Adrenal gland (tissue), 9 donors: ENCODE measurements at regions not wholly inside any gene's neighbourhood (a gene's known extent, or its start where the extent isn't known, plus 50 kb on each side); places are given as distances from the start of the nearest gene placed in this dataset.

ENCODE experiments used
- DNase-seq, 7 donors: peaks; one replicate each; pipeline ENCODE4 v3.0.0-alpha.2; 2019 to 2020
- H3K27ac ChIP-seq, 5 donors: fragments of 200-600 bp; sonication (generic) in 4 of 5; 1 replicate in 3 of 5; 2 replicates in 2 of 5; pipeline versions ENCODE4 v1.5.1 to v1.8.0; 2016 to 2020; ENCODE audit warnings: mild to moderate bottlenecking in 1 of 5
- H3K27me3 ChIP-seq: fragments of 200-600 bp; 2 replicates; pipeline ENCODE4 v1.8.0; 2021
- H3K36me3 ChIP-seq, 2 donors: fragments of 200-600 bp; replicated peaks in 1 of 2; 1 replicate in 1 of 2; 2 replicates in 1 of 2; pipeline versions ENCODE4 v1.5.1 to v1.8.0; 2018 to 2022
- H3K4me1 ChIP-seq, 2 donors: fragments of 200-600 bp; replicated peaks in 1 of 2; 1 replicate in 1 of 2; 2 replicates in 1 of 2; pipeline versions ENCODE4 v1.5.1 to v1.8.0; 2018 to 2021
- H3K4me3 ChIP-seq, 4 donors: fragments of 200-600 bp; sonication (generic) in 3 of 4; one replicate each; pipeline ENCODE4 v1.5.1; 2016 to 2018
- H3K9me3 ChIP-seq, 3 donors: fragments of 200-600 bp; sonication (generic) in 1 of 3; replicated peaks in 1 of 3; 1 replicate in 2 of 3; 2 replicates in 1 of 3; pipeline versions ENCODE4 v1.5.1 to v1.8.0; 2016 to 2021
- POLR2A ChIP-seq, 2 donors: fragments of 450-650 bp; IDR thresholded peaks; one replicate each; pipeline ENCODE4 v1.6.1; 2017; ENCODE audit warnings: antibody characterized with exemption in 2 of 2, mild to moderate bottlenecking in 2 of 2, moderate library complexity in 1 of 2
- WGBS, 4 donors: extraction: QIAGEN DNeasy Blood & Tissue Kit in 2 of 4; methylation state at CpG; one replicate each; pipeline versions ENCODE4 v1.1.5 to v1.1.7; 2013 to 2017; 5-methylcytosine and 5-hydroxymethylcytosine counted together
- intact Hi-C, 2 donors: fragments of 100-400 bp; cut with DNase I; formaldehyde crosslinking; loops; one replicate each; pipeline versions ENCODE4 v1.14.1 to v1.15.0; 2022 to 2023
- TF ChIP-seq, protein P1 (sequence below), 6 experiments: fragments of 450-650 bp in 4 of 6; fragments of 200-600 bp in 2 of 6; sonication (generic) in 1 of 6; IDR thresholded peaks; 1 replicate in 5 of 6; 2 replicates in 1 of 6; pipeline versions ENCODE4 v1.5.1 to v1.8.0; 2016 to 2021; ENCODE audit warnings: antibody characterized with exemption in 6 of 6, mild to moderate bottlenecking in 2 of 6, moderate library complexity in 1 of 6
- donor health status: healthy with polysubstance abuse.
- donor health status: Bipolar disorder and iron deficiency.
- donor health status: DM: yes; HTN: yes; CAD: no.
- donor health status: DM: no; HTN: no; CAD: no.
- donor health status: DM: no; HTN: no; CAD: no.

GRCh38 chr2:212682937-212683336, 144.3 kb upstream of the ERBB4 start:
- WGBS, 4 donors = 76 to 82% (median 79%) methylated on average over 3 of the region's 3 CpGs
- TF ChIP-seq, protein P1, sequence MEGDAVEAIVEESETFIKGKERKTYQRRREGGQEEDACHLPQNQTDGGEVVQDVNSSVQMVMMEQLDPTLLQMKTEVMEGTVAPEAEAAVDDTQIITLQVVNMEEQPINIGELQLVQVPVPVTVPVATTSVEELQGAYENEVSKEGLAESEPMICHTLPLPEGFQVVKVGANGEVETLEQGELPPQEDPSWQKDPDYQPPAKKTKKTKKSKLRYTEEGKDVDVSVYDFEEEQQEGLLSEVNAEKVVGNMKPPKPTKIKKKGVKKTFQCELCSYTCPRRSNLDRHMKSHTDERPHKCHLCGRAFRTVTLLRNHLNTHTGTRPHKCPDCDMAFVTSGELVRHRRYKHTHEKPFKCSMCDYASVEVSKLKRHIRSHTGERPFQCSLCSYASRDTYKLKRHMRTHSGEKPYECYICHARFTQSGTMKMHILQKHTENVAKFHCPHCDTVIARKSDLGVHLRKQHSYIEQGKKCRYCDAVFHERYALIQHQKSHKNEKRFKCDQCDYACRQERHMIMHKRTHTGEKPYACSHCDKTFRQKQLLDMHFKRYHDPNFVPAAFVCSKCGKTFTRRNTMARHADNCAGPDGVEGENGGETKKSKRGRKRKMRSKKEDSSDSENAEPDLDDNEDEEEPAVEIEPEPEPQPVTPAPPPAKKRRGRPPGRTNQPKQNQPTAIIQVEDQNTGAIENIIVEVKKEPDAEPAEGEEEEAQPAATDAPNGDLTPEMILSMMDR (IDR thresholded peaks at IDR 0.05) = no peak
- TF ChIP-seq POLR2A (IDR thresholded peaks at IDR 0.05) = no peak
- Histone ChIP-seq H3K36me3 (no peaks in the 10 kb centered on the region), H3K27ac (no peak overlapping the region), H3K9me3 (no peaks in the 10 kb centered on the region), H3K27me3 (no peaks in the 10 kb centered on the region), H3K4me3 (no peak overlapping the region), H3K4me1 (no peaks in the 10 kb centered on the region)
- DNase-seq = no peak
- intact Hi-C loops = no loop called here

DNA sequence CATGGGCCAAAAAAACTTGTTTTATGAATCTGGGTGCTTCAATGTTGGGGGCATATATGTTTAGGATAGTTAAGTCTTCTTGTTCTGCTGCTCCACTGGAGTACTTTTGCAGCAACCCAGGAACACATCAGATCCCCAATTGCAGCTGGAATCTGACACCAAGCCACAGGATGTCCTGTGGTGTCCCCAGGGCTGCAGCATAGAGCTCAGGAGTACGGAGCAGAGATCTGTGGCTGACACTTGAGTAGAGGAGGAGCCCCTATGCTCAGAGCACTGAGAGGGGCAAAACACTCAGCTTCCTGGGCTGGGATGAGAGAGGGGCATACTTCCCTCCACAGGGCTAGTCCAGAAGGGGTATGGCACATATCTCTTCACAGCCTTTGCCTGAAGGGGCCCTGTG, 138.9 kb upstream of the ERBB4 start:
- intact Hi-C loops = no loop called here
- Histone ChIP-seq H3K36me3 (no peaks in the 10 kb centered on the region), H3K4me1 (no peaks in the 10 kb centered on the region), H3K27me3 (peaks cover 10% of the 10 kb centered on the region), H3K9me3 (no peaks in the 10 kb centered on the region), H3K4me3 (no peak overlapping the region), H3K27ac (no peak overlapping the region)
- 0 to 57% (median 39%) methylated on average over 1 of the region's 1 CpG for WGBS, 4 donors
- DNase-seq = no peak
- TF ChIP-seq, protein P1 (IDR thresholded peaks at IDR 0.05) = no peak

- no peak for DNase-seq
Observed at GRCh38 chr2:212672186-212672585, 133.6 kb upstream of the ERBB4 start.

GRCh38 chr2:212669761-212670160, 131.2 kb upstream of the ERBB4 start:
- H3K27ac ChIP-seq = no peak overlapping the region
- H3K4me3 ChIP-seq = no peak overlapping the region
- no peaks in the 10 kb centered on the region for H3K36me3 ChIP-seq
- no peaks in the 10 kb centered on the region for H3K27me3 ChIP-seq
- intact Hi-C loops = no loop called here
- DNase-seq = no peak
- no peaks in the 10 kb centered on the region for H3K4me1 ChIP-seq
- TF ChIP-seq, protein P1 (IDR thresholded peaks at IDR 0.05) = no peak
- TF ChIP-seq POLR2A (IDR thresholded peaks at IDR 0.05) = no peak
- no peaks in the 10 kb centered on the region for H3K9me3 ChIP-seq
- WGBS, 4 donors = 62 to 71% (median 68%) methylated on average over 2 of the region's 2 CpGs

More at GRCh38 chr2:212672186-212672585, 133.6 kb upstream of the ERBB4 start:
- H3K27me3 ChIP-seq = peaks cover 5% of the 10 kb centered on the region
- no peak overlapping the region for H3K27ac ChIP-seq
- H3K9me3 ChIP-seq = no peaks in the 10 kb centered on the region
- WGBS, 4 donors = 74 to 86% (median 76%) methylated on average over 2 of the region's 2 CpGs
- no peak for TF ChIP-seq POLR2A (IDR thresholded peaks at IDR 0.05)
- TF ChIP-seq, protein P1 (IDR thresholded peaks at IDR 0.05) = no peak
- no peak overlapping the region for H3K4me3 ChIP-seq
- no peaks in the 10 kb centered on the region for H3K4me1 ChIP-seq
- no peaks in the 10 kb centered on the region for H3K36me3 ChIP-seq
- intact Hi-C loops = no loop called here
